GM12878 (cell line): ENCODE measurements at regions not wholly inside any gene's neighbourhood (a gene's known extent, or its start where the extent isn't known, plus 50 kb on each side); places are given as distances from the start of the nearest gene placed in this dataset.

Experiments used
- ATAC-seq: fragments of 200-7000 bp; cut with Tn5 transposase; 3 replicates; pipeline ENCODE4 v1.9.1; 2020; ENCODE audit warnings: mild to moderate bottlenecking, moderate library complexity
- BruUV-seq: library from RNA; stranded (reverse); fragments of 400-500 nt; replicated peaks from 2 replicates; lab custom pipeline; 2021; lab: Mats Ljungman, UMichigan
- CTCF ChIA-PET: fragments of 300-600 bp; sonication (Branson Sonifier 250); formaldehyde crosslinking; extraction: SDS; loops from one replicate; lab custom pipeline; 2021; ENCODE audit warnings: inconsistent platforms; lab: Yijun Ruan, JAX
- POLR2A ChIA-PET: fragments of 350-600 bp; formaldehyde crosslinking; extraction: SDS; loops from one replicate; lab custom pipeline; 2021; ENCODE audit warnings: inconsistent platforms; lab: Charles Lee
- RAD21 ChIA-PET: fragments of 300-600 bp; sonication (Branson Sonifier 250); formaldehyde crosslinking; loops from one replicate; lab custom pipeline; 2023; ENCODE audit warnings: antibody characterized with exemption; ENCODE audit not compliant: unreplicated experiment; lab: Charles Lee
- SMC1A ChIA-PET: fragments of 300-600 bp; sonication (Branson Sonifier 250); formaldehyde crosslinking; loops from one replicate; lab custom pipeline; 2023; ENCODE audit not compliant: unreplicated experiment, uncharacterized antibody; lab: Charles Lee
- DNase-seq: peaks from one replicate; pipeline ENCODE4 v3.0.0-alpha.2; 2011; ENCODE audit warnings: low read depth, low spot score
- FAIRE-seq: peaks from 3 replicates; lab custom pipeline; 2011; peaks lifted over from hg19 to GRCh38; lab: Jason Lieb, UNC
- H2AFZ ChIP-seq: 2 replicates; pipeline ENCODE4 v1.6.0; 2011; ENCODE audit warnings: low read depth, low read length, control low read depth; ENCODE audit not compliant: control insufficient read depth
- H3K27ac ChIP-seq: 2 replicates; pipeline ENCODE4 v1.5.1; 2011; ENCODE audit warnings: control low read depth; ENCODE audit not compliant: control insufficient read depth, insufficient read depth
- H3K27me3 ChIP-seq, 2 experiments: replicated peaks in 1 of 2; 2 replicates each; pipeline versions ENCODE4 v1.6.0 to v1.6.1; 2011; ENCODE audit warnings: low read length in 1 of 2; ENCODE audit not compliant: control insufficient read depth in 2 of 2, insufficient read depth in 2 of 2
- H3K36me3 ChIP-seq, 2 experiments: 2 replicates each; pipeline ENCODE4 v1.5.1; 2011; ENCODE audit warnings: low read length in 1 of 2; ENCODE audit not compliant: control insufficient read depth in 2 of 2, insufficient read depth in 2 of 2
- H3K4me1 ChIP-seq: 2 replicates; pipeline ENCODE4 v1.6.1; 2011; ENCODE audit warnings: mild to moderate bottlenecking, low read length, moderate library complexity, mixed read lengths; ENCODE audit not compliant: control insufficient read depth, insufficient read depth
- H3K4me2 ChIP-seq: 2 replicates; pipeline ENCODE4 v1.6.0; 2011; ENCODE audit warnings: control low read depth; ENCODE audit not compliant: control insufficient read depth, insufficient read depth
- H3K4me3 ChIP-seq: fragments of 200-600 bp; sonication (generic); 2 replicates; pipeline ENCODE4 v1.5.1; 2016
- H3K79me2 ChIP-seq: 2 replicates; pipeline ENCODE4 v1.6.0; 2011; ENCODE audit warnings: low read length; ENCODE audit not compliant: control insufficient read depth, insufficient read depth
- H3K9ac ChIP-seq: 2 replicates; pipeline ENCODE4 v1.8.0; 2011; ENCODE audit warnings: low read length, control low read depth, mixed read lengths; ENCODE audit not compliant: control insufficient read depth, insufficient read depth
- H3K9me3 ChIP-seq: replicated peaks from 3 replicates; pipeline ENCODE4 v1.5.1; 2011; ENCODE audit warnings: mild to moderate bottlenecking, low read length; ENCODE audit not compliant: control insufficient read depth, insufficient read depth
- H4K20me1 ChIP-seq: 2 replicates; pipeline ENCODE4 v1.6.0; 2011; ENCODE audit not compliant: control insufficient read depth, insufficient read depth
- ELK1 ChIP-seq: IDR thresholded peaks from 2 replicates; pipeline ENCODE4 v1.6.1; 2012; ENCODE audit warnings: low read depth, low read length, improper control_type of control experiment
- HDAC2 ChIP-seq: fragments of 200-600 bp; sonication (generic); IDR thresholded peaks from 2 replicates; pipeline ENCODE4 v1.6.1; 2017
- JUNB ChIP-seq: IDR thresholded peaks from 2 replicates; pipeline ENCODE4 v1.6.1; 2016; ENCODE audit warnings: antibody characterized with exemption, mild to moderate bottlenecking
- NFYA ChIP-seq: IDR thresholded peaks from 2 replicates; pipeline ENCODE4 v1.6.1; 2011; ENCODE audit warnings: low read depth, mild to moderate bottlenecking, low read length, improper control_type of control experiment, borderline replicate concordance
- NFYB ChIP-seq: IDR thresholded peaks from 2 replicates; pipeline ENCODE4 v1.6.1; 2011; ENCODE audit warnings: low read depth, mild to moderate bottlenecking, low read length, improper control_type of control experiment, moderate library complexity; ENCODE audit not compliant: insufficient read depth
- PAX8 ChIP-seq: fragments of 450-650 bp; IDR thresholded peaks from 2 replicates; pipeline ENCODE4 v1.6.1; 2017; ENCODE audit warnings: mild to moderate bottlenecking, moderate library complexity
- PML ChIP-seq: IDR thresholded peaks from 2 replicates; pipeline ENCODE4 v1.6.1; 2012; ENCODE audit warnings: low read length, inconsistent platforms
- POLR2AphosphoS2 ChIP-seq: IDR thresholded peaks from 2 replicates; pipeline ENCODE4 v1.6.1; 2011; ENCODE audit warnings: low read depth, mild to moderate bottlenecking, low read length, improper control_type of control experiment, moderate library complexity
- SPI1 ChIP-seq: IDR thresholded peaks from 2 replicates; pipeline ENCODE4 v1.6.1; 2011; ENCODE audit warnings: low read depth, mild to moderate bottlenecking, low read length, moderate library complexity, borderline replicate concordance; ENCODE audit not compliant: insufficient read depth
- SREBF1 ChIP-seq: IDR thresholded peaks from 2 replicates; pipeline ENCODE4 v1.6.1; 2012; ENCODE audit warnings: mild to moderate bottlenecking, low read length
- ZNF622 ChIP-seq: fragments of 450-650 bp; IDR thresholded peaks from 2 replicates; pipeline ENCODE4 v1.6.1; 2017; ENCODE audit warnings: mild to moderate bottlenecking, inconsistent platforms
- WGBS: methylation state at CpG from one replicate; pipeline ENCODE4 v1.1.6; 2016; ENCODE audit warnings: low lambda C conversion rate; ENCODE audit not compliant: insufficient replicate concordance, insufficient coverage; ENCODE audit errors: missing lambda C conversion rate; 5-methylcytosine and 5-hydroxymethylcytosine counted together
- in situ Hi-C: fragments of 300-500 bp; cut with MboI; formaldehyde crosslinking; loops from 9 replicates; pipeline ENCODE4 v1.14.3; 2018; ENCODE audit warnings: mixed read lengths
- intact Hi-C: fragments of 100-400 bp; cut with micrococcal nuclease; formaldehyde crosslinking; loops from one replicate; pipeline ENCODE4 v1.14.2; 2022; ENCODE audit not compliant: unreplicated experiment
- TF ChIP-seq, protein P1 (sequence below): IDR thresholded peaks from 2 replicates; pipeline ENCODE4 v1.6.1; 2012; ENCODE audit warnings: mild to moderate bottlenecking, low read depth, low read length

- no peaks in the 10 kb centered on the region for H3K36me3 ChIP-seq
- in situ Hi-C loops = no loop called here
- FAIRE-seq = no peak
- WGBS = 0% methylated on average over 4 of the region's 4 CpGs
- intact Hi-C loops = no loop called here
- H2AFZ ChIP-seq = no peak overlapping the region
- ChIA-PET SMC1A (no interaction called here), CTCF (no interaction called here), POLR2A (no interaction called here), RAD21 (no interaction called here)
- no peaks in the 10 kb centered on the region for H3K9me3 ChIP-seq
- H3K4me1 ChIP-seq = no peaks in the 10 kb centered on the region
- no peak for TF ChIP-seq ZNF622
- TF ChIP-seq JUNB = no peak
- no peak for TF ChIP-seq PAX8
- TF ChIP-seq ELK1 = no peak
- no peak for TF ChIP-seq POLR2AphosphoS2
- TF ChIP-seq NFYA = no peak
- TF ChIP-seq SPI1 = no peak
- no peak for TF ChIP-seq SREBF1
- TF ChIP-seq, protein P1, sequence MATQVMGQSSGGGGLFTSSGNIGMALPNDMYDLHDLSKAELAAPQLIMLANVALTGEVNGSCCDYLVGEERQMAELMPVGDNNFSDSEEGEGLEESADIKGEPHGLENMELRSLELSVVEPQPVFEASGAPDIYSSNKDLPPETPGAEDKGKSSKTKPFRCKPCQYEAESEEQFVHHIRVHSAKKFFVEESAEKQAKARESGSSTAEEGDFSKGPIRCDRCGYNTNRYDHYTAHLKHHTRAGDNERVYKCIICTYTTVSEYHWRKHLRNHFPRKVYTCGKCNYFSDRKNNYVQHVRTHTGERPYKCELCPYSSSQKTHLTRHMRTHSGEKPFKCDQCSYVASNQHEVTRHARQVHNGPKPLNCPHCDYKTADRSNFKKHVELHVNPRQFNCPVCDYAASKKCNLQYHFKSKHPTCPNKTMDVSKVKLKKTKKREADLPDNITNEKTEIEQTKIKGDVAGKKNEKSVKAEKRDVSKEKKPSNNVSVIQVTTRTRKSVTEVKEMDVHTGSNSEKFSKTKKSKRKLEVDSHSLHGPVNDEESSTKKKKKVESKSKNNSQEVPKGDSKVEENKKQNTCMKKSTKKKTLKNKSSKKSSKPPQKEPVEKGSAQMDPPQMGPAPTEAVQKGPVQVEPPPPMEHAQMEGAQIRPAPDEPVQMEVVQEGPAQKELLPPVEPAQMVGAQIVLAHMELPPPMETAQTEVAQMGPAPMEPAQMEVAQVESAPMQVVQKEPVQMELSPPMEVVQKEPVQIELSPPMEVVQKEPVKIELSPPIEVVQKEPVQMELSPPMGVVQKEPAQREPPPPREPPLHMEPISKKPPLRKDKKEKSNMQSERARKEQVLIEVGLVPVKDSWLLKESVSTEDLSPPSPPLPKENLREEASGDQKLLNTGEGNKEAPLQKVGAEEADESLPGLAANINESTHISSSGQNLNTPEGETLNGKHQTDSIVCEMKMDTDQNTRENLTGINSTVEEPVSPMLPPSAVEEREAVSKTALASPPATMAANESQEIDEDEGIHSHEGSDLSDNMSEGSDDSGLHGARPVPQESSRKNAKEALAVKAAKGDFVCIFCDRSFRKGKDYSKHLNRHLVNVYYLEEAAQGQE = no peak
- TF ChIP-seq NFYB = no peak
- no peak for TF ChIP-seq HDAC2
- TF ChIP-seq PML = no peak
- TF ChIP-seq, all 136 proteins: peak for 0
- H3K4me2 ChIP-seq = no peak overlapping the region
- H4K20me1 ChIP-seq = no peaks in the 10 kb centered on the region
- no peak for DNase-seq
- H3K4me3 ChIP-seq = no peak overlapping the region
- H3K9ac ChIP-seq = no peak overlapping the region
- H3K27ac ChIP-seq = no peak overlapping the region
- no peaks in the 10 kb centered on the region for H3K27me3 ChIP-seq
- ATAC-seq = no peak
- H3K79me2 ChIP-seq = no peaks in the 10 kb centered on the region
- BruUV-seq = no TSS peak
These were observed 543.5 kb upstream of the PCDH10 start for GRCh38 chr4:132605551-132605950.
